Ovary (tissue), 7 donors: ENCODE measurements at regions not wholly inside any gene's neighbourhood (a gene's known extent, or its start where the extent isn't known, plus 50 kb on each side); places are given as distances from the start of the nearest gene placed in this dataset.
A peak's percentile ranks its signal among the peaks of the same experiment; 100 is the strongest.

ENCODE experiments used
- DNase-seq, 5 donors: peaks; one replicate each; pipeline ENCODE4 v3.0.0-alpha.2; 2019 to 2020
- H3K27ac ChIP-seq, 2 donors: fragments of 200-600 bp; one replicate each; pipeline versions ENCODE4 v1.5.1 to v1.8.0; 2019 to 2022
- H3K27me3 ChIP-seq: fragments of 200-600 bp; one replicate; pipeline ENCODE4 v1.8.0; 2022
- H3K36me3 ChIP-seq: fragments of 200-600 bp; sonication (generic); one replicate; pipeline ENCODE4 v1.5.1; 2019
- H3K4me1 ChIP-seq: one replicate; pipeline ENCODE4 v1.8.1; 2013; ENCODE audit warnings: mild to moderate bottlenecking, moderate library complexity; ENCODE audit not compliant: insufficient read depth
- H3K4me3 ChIP-seq: fragments of 200-600 bp; sonication (generic); one replicate; pipeline ENCODE4 v1.5.1; 2017
- H3K9me3 ChIP-seq, 2 donors: fragments of 200-600 bp in 1 of 2; sonication (generic) in 1 of 2; one replicate each; pipeline versions ENCODE4 v1.5.1 to v1.8.1; 2013 to 2019; ENCODE audit warnings: mild to moderate bottlenecking in 1 of 2, moderate library complexity in 1 of 2
- EP300 ChIP-seq: sonication (generic); formaldehyde crosslinking; IDR thresholded peaks from one replicate; pipeline ENCODE4 v1.6.1; 2017; ENCODE audit warnings: antibody characterized with exemption
- POLR2A ChIP-seq: fragments of 450-650 bp; IDR thresholded peaks from one replicate; pipeline ENCODE4 v1.6.1; 2017; ENCODE audit warnings: antibody characterized with exemption, mild to moderate bottlenecking, moderate library complexity
- WGBS, 3 donors: extraction: QIAGEN DNeasy Blood & Tissue Kit in 1 of 3; methylation state at CpG; one replicate each; pipeline versions ENCODE4 v1.1.5 to v1.1.7; 2013 to 2017; 5-methylcytosine and 5-hydroxymethylcytosine counted together
- intact Hi-C, 4 donors: fragments of 100-400 bp; cut with DNase I; formaldehyde crosslinking; loops; one replicate each; pipeline versions ENCODE4 v1.11.0 to v1.15.1; 2022 to 2023
- TF ChIP-seq, protein P1 (sequence below), 3 donors: fragments of 450-650 bp in 2 of 3; fragments of 200-600 bp in 1 of 3; IDR thresholded peaks; one replicate each; pipeline versions ENCODE4 v1.5.1 to v1.8.0; 2016 to 2022; ENCODE audit warnings: antibody characterized with exemption in 3 of 3, mild to moderate bottlenecking in 1 of 3
- donor health status: DM: no; HTN: no; CAD: no; lungs with moderate emphysema.
- donor health status: DM: no; HTN: no; CAD: no.
- donor health status: Bipolar disorder and iron deficiency.
- donor health status: DM: no; HTN: no; CAD: no.
- donor health status: DM: yes; HTN: yes; CAD: no.

DNA sequence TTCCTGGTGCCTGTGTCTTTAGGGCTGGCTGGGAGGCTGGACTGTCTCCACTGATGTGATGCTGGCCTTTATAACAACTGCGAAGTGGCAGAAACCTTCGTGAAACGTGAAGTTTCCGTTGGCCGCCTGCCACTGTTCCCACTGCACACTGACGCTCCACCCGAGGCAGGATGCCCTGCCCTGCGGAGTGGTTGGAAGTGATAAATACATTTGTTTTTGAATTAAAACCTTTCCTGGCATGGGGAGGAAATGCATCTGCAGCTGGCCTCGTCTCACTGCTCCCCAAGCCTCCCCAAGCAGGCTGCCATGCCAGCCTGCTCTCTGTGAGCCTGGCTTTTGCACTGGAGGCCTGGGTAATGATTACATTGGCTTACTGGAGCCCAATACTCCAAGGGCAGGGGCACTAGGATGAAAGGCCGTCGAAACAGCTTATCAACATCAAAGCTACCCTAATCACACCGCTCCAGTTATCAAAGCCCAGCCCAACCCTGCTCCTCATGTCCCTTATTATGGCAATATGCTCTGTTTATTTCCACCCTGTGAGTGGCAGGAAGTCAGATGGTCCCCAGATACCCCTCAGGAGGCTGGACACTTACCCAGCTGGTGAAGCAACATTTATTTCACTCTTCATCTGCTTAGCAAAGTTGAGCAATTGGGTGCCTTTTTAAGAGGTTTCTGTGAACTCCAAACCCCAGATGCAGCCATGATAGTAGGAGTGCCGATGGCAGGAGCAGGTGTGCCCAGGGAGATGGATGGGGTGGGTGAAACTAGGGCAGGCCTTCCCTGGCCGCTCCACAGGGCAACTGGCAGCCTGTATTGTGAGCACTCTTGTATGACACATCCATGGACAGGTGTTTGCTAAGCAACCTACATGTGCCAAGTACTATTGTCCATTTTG is 97.4 kb upstream of the ITGA6 start:
- 49 to 63% (median 56%) methylated on average over 14 of the region's 14 CpGs for WGBS, 3 donors
- no peaks in the 10 kb centered on the region for H3K9me3 ChIP-seq
- H3K27me3 ChIP-seq, result no peaks in the 10 kb centered on the region
- no peaks in the 10 kb centered on the region for H3K4me1 ChIP-seq
- no peak for TF ChIP-seq POLR2A
- TF ChIP-seq EP300, result no peak
- TF ChIP-seq, protein P1, sequence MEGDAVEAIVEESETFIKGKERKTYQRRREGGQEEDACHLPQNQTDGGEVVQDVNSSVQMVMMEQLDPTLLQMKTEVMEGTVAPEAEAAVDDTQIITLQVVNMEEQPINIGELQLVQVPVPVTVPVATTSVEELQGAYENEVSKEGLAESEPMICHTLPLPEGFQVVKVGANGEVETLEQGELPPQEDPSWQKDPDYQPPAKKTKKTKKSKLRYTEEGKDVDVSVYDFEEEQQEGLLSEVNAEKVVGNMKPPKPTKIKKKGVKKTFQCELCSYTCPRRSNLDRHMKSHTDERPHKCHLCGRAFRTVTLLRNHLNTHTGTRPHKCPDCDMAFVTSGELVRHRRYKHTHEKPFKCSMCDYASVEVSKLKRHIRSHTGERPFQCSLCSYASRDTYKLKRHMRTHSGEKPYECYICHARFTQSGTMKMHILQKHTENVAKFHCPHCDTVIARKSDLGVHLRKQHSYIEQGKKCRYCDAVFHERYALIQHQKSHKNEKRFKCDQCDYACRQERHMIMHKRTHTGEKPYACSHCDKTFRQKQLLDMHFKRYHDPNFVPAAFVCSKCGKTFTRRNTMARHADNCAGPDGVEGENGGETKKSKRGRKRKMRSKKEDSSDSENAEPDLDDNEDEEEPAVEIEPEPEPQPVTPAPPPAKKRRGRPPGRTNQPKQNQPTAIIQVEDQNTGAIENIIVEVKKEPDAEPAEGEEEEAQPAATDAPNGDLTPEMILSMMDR (IDR thresholded peaks at IDR 0.05), result no peak
- H3K27ac ChIP-seq, result no peak overlapping the region
- intact Hi-C loops, result no loop called here
- no peak overlapping the region for H3K4me3 ChIP-seq
- no peaks in the 10 kb centered on the region for H3K36me3 ChIP-seq
- DNase-seq, result peak in 3 of 5 donors; percentile 41 to 54 (median 52)

DNA sequence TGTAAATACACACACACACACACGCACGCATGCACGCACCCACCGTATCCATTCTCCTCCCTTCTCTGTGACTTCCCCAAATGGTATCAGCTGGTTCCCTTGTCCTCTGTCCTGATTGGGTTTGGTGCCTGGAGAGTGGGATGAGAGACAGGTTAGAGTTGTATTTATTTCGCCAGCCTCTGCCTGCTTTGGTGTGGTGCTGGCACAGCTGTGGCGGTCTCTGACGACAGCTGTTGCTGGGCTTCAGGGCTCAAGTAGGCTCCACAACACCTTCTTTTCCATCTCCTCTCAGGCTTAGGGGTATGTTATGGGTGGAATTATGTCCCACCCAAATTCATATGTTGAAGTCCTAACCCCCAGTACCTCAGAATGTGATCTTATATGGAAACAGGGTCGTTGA is 94.9 kb upstream of the ITGA6 start:
- WGBS, 3 donors, result 70 to 82% (median 72%) methylated on average over 8 of the region's 8 CpGs

DNA sequence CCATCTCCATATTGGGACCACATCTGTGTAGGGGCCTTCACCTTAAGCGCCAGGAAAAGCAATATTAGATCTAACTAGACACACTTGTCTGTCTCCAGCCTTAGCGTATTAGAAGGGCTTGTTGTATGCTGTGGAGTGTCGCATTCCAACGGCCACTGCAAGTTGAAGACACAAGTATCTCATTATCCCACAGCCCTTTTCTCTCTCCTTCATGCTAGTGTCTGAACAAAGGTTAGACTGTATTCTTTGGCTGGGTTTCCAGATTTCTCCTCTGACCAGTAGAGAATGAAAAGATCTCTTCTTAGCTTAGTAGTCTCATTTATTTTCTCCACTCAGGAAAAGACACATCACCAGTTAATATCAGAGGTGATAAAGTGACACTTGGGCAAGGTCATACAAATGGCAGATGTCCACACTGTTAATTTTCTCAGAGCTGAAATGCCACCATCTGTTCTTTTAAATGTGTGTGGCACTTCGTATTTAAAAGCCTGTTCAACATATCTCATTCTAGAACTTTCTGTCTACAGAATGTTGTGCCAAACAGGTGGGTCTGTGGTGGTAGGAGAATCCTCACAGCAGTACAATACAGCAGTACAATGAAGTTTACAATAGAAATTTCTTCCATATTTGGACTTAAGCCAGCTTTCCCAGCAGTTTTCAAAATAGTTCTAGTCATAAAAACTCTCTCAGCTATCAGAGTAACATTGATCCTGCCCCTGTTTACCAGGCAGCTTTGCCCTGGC is 94.0 kb upstream of the ITGA6 start:
- Histone ChIP-seq H3K27ac (no peak overlapping the region), H3K36me3 (no peaks in the 10 kb centered on the region), H3K9me3 (no peaks in the 10 kb centered on the region), H3K4me3 (no peak overlapping the region), H3K27me3 (no peaks in the 10 kb centered on the region), H3K4me1 (no peaks in the 10 kb centered on the region)
- 80 to 90% (median 89%) methylated on average over 5 of the region's 5 CpGs for WGBS, 3 donors
- DNase-seq, result no peak
- TF ChIP-seq EP300, result no peak
- TF ChIP-seq, protein P1 (IDR thresholded peaks at IDR 0.05), result no peak
- no peak for TF ChIP-seq POLR2A
- intact Hi-C loops, result no loop called here

More for the DNA sequence above, 94.9 kb upstream of the ITGA6 start:
- no peaks in the 10 kb centered on the region for H3K27me3 ChIP-seq
- H3K36me3 ChIP-seq, result no peaks in the 10 kb centered on the region
- no peaks in the 10 kb centered on the region for H3K9me3 ChIP-seq
- DNase-seq, result no peak
- no peak overlapping the region for H3K4me3 ChIP-seq
- TF ChIP-seq POLR2A, result no peak
- TF ChIP-seq, protein P1 (IDR thresholded peaks at IDR 0.05), result no peak
- no peaks in the 10 kb centered on the region for H3K4me1 ChIP-seq
- intact Hi-C loops, result no loop called here
- no peak overlapping the region for H3K27ac ChIP-seq

DNA sequence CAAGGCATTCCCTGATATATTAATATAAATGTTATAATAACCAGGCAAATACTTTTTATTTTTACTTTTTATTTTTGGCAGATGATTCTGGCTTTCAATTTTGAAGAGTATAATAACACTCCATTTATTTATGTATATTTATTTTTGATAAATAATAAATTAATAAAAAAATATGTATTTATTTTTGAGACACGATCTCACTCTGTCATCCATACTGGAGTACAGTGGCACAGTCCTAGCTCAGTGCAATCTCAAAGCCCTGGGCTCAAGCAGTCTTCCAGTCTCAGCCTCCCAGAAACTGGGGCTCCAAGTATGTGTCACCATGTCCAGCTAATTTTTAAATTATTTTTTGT is 93.4 kb upstream of the ITGA6 start:
- TF ChIP-seq POLR2A (no peak), EP300 (no peak)
- TF ChIP-seq, protein P1 (IDR thresholded peaks at IDR 0.05), result no peak
- H3K27ac ChIP-seq, result no peak overlapping the region
- DNase-seq, result no peak
- 67 to 88% (median 78%) methylated on average over 1 of the region's 1 CpG for WGBS, 3 donors
- no peaks in the 10 kb centered on the region for H3K9me3 ChIP-seq
- H3K27me3 ChIP-seq, result no peaks in the 10 kb centered on the region
- H3K36me3 ChIP-seq, result no peaks in the 10 kb centered on the region
- H3K4me1 ChIP-seq, result no peaks in the 10 kb centered on the region
- intact Hi-C loops, result no loop called here
- H3K4me3 ChIP-seq, result no peak overlapping the region
